ENCODE measurements at regions not wholly inside any gene's neighbourhood (a gene's known extent, or its start where the extent isn't known, plus 50 kb on each side); places are given as distances from the start of the nearest gene placed in this dataset.

- DNase-seq (ENCODE audit: low spot score) = no peak
These were observed 88.4 kb downstream of the CTTN start for GRCh38 chr11:70486731-70487130.

DNA sequence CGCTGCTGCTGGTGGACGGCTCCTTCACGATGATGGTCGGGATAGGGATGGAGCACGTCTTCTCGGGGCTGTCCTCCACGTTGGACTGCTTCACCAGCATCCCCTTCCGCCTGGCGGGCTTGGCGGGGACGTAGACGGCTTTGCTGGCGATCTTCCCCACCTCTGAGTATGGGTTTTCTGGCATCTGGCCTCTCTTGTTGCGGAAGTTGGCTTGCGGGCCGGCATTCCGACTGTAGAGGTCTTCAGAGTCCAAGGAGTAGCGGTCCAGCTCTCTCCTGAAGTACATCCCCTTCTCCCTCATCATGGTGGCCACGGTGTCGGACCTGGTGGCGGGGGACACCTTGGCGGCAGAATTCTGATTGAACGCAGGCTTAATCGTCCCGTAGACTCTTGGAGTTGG is 88.8 kb downstream of the CTTN start:
- no peak for DNase-seq (ENCODE audit: low spot score)

DNA sequence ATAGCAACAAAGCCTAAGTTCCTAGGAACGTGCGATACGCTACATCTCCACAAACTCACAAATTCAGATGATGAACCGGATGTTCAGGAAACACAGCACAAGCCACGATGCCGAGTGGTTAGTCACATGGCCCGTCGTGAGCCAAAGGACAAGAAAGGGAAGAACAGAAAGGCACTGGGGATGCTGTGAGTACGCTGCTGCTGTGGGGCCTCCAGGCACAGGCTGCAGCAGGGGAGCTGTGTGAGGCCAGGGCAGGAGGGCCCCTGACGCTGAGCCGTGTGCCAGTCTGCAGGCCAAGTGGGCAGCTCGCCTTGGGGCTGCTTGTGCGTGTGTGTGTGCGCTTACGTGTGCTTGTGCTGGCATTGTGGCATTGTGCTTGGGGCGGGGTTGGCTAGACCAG is 89.4 kb downstream of the CTTN start:
- DNase-seq (ENCODE audit: low spot score) = no peak

DNA sequence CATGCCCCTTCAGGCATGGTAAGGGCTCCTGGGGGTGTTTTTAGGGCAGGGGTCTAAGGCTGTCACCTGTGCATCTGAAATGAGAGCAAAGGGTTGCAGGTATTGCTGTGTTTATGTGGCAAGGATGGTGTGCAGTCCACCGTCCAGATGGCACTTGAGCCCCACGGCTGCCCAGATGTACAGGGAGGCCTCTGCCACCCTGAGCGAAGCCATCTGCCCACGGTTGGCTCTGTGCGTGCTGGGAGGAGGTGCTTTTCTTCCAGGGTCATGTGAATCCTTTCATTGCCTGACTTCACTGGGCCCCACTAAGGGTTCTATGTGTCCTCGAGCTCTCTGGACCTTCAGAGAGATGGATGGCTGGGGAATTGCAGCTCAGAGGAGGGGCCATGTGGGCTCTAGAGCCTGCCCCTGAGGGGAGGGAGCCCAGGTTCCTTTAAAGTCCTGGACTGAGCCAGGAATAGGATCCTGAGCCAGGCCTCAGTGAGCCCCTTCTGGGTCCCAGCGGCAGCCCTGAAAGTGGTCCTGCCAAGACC is 89.9 kb downstream of the CTTN start:
- no peak for DNase-seq (ENCODE audit: low spot score)

- no peak for DNase-seq (ENCODE audit: low spot score)
These were observed 90.9 kb downstream of the CTTN start for GRCh38 chr11:70489276-70489675.

DNA sequence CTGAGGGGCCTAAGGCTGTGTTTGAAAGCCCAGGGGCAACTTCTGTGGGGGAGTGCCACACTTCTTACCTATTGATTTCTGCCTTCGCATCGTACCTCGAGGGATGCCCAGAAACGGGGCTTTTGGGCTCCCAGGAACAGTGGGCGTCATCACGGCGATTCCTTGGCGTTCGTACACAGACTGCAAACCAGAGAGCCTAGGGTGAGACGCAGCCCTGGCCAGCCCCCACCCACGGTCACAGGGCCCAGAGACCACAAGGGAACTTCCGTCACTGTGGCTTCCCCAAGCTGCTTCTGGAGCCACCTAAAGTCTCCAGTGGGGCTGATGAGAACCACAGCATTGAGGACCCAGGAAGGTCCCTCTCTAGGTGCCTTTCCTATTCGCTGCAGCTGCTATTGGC is 91.9 kb downstream of the CTTN start:
- no peak for DNase-seq (ENCODE audit: low spot score)

- no peak for DNase-seq (ENCODE audit: low spot score)
These were observed 92.6 kb downstream of the CTTN start for GRCh38 chr11:70490723-70491558.

GRCh38 chr11:70491696-70492472 is 93.6 kb downstream of the CTTN start:
- DNase-seq (ENCODE audit: low spot score) = no peak

GRCh38 chr11:70493089-70493474 is 94.8 kb downstream of the CTTN start:
- no peak for DNase-seq (ENCODE audit: low spot score)

GRCh38 chr11:70493891-70494290 is 95.6 kb downstream of the CTTN start:
- no peak for DNase-seq (ENCODE audit: low spot score)

- no peak for DNase-seq (ENCODE audit: low spot score)
These were observed 96.4 kb downstream of the CTTN start for GRCh38 chr11:70494559-70495350.

DNA sequence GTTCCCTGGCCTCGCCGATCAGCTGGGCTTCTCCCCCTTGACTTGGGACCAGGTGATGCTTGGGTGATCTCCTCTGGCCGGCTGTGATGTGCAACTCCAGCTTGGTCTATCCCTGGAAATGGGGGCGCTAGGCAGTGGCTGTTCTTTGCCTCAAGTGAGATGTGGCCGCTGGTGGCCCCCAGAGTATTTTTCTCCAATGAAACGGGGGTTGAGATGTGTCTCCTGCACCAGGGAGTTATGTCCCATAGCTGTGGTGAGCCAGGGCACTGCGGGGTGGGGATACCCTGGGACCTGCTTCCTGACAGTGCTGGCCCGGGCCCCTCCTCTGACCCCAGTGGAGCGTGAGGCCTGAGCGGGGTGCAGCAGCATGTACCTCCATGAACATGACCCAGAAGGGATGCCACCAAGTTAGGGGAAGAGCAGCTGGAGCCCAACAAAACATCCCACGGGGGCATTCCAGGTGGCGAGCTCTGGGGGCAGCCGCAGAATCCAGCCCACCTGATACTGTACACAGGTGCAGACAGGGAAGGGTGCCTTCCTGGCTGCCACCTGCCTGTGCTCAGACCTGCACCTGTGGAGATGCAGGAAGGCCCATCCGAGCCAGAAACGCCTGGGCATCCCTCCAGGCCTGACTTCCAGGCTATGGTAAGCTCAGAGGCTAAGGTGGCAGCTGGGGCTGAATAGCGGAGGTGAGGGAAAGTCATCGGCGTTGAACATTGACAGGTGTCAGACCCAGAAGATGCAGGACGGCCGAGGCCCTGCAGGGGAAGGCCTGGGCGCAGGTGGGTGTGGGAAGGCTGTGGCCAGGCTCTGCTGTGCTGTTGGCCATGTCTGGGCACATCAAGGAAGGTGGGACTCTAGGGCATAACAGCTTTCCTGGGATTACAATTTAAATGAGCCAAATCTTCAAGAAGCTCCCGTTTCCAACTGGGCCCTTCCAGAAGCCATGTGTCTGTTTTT is 97.3 kb downstream of the CTTN start:
- no peak for DNase-seq (ENCODE audit: low spot score)

DNA sequence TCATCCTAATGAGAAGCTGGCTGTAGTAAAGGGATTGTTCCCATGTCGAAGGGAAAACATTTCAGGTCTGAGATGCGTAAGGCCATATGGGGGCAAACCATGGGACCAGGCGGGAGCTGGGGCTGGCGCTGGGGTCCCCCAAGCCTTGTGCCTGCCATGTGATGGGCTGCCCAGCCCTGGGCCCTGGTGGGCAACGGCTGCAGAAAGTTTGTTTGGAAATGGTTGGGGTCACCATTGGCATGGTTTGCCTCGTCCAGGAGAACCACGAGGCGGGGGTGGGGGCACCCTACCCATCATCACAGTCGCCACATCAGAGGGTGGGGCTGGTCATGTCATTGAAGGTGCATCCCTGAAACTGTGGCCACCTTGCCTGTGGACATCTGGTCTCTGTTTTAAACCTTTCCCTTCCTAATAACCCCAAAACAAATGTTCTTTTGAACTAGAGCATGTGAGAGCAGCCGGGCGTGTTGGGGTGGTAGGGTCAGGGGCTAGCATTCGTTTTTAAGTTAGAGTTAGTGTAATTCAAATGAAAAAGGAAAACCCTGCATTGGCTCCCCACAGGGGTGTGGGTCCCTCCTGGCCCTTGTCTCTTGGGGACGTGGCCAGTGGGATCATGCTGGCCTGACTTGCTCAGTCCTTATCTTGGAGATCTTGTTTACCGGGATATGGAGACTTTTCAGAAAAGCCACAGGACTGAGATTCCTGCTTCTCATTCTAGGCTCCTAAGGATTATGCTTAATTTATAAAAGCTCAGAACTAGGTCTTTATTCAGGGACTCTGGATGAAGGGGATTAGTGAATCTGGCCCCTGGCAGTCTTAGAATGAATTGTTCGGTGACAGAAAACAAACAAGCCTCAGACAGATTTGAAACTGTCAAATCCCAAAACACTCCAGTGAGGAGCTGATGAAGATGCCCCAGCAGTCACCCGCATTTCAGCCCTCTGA is 98.5 kb downstream of the CTTN start:
- DNase-seq (ENCODE audit: low spot score) = no peak

DNA sequence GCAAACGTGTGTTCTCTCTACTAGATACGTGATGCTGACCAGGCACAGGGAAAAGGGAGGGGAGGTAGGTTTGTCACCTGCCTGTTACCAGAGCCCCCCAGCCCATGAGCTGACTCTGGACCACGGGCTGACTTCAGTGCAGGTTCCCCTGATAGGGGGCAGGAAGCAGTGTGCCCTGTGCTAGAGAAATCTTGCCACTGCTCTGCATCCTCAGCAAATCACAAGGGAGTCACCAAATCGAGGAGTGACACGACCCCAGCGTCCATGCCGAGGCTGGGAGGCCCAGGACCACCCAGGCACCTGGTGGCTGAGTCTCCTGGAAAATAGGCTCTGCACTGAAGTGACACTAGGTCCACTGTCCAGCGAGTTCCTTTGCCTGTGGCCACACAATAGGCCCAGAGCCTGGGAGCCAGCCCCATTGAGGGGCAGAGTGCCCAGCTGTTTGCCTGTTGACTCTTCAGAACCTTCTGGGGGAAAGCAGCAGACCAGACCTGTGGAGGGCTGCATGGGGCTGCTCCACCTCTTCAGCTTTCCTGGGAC is 99.3 kb downstream of the CTTN start:
- DNase-seq (ENCODE audit: low spot score) = no peak

DNA sequence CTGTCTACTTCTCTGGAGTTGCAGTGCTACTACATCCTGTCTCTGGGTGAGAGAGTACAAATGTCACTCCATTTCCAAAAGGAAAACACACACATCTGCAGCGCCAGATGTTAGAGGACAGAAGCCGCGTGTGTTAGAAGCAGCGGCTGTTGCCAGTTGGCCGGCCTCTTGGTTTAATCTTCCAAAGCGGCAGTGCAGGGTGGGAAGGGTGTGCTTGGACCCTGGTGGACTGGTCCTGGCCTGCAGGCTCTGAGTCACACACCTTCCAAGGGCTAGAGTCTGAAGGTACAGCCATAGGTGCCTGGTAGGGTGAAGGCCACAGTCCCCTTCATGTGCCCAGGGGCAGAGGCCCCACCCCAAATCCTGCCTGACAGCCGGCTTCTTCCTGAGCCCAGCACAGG is 99.8 kb downstream of the CTTN start:
- DNase-seq (ENCODE audit: low spot score) = no peak

DNA sequence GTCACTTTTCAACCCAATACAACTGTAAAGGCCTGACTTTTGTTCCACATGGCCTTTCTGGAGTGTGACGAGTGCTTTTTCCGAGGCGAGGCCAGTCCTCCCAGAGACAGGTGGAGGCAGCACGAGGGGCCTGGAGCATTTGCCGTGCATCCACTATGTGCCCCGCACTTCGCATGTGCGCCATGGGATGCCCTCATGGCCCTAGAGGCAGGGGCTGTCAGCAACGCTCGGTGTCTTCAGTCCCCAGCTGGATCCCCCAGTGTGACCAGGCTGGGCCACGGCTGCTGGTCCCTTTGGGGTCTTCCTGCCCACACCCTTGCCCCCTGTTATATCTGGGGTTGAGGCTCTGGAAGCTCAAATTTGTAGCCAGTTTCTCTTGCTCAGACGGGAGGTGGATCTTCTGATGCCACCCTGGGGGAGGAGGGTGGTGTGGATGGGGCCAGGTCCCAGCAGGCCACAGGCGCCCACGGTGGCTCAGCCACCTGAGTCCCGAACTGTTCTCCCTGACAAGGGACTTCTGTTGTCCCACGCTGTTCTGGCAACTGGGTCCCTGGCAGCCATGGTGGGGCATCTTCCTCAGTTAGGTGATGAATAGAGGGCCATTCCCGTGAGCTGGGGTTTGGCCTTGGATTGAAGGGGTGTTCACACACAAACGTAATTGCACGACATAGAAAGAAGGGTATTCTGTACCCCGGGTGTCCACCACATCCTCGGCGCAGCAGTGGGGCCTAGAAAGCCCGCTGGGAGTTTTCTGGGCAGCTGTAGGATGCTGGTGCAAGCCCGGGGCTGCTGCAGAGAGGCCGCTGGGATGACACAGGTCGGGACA is 100.9 kb downstream of the CTTN start:
- no peak for DNase-seq (ENCODE audit: low spot score)

GRCh38 chr11:70500076-70500847 is 101.9 kb downstream of the CTTN start:
- DNase-seq (ENCODE audit: low spot score) = no peak

All from D341Med (cell line).